Activated CD4-positive, alpha-beta T cell treated with anti-CD3 and anti-CD28 coated beads, Interleukin-2, amount 10 ng/mL, durations not matched to agents 24 days and 14 days (primary cell): ENCODE measurements at regions not wholly inside any gene's neighbourhood (a gene's known extent, or its start where the extent isn't known, plus 50 kb on each side); places are given as distances from the start of the nearest gene placed in this dataset.

Experiments used
- DNase-seq: peaks from one replicate; pipeline ENCODE4 v3.0.0; 2022
- H3K27ac Mint-ChIP-seq: one replicate; pipeline ENCODE4 v1.8.0; 2022; ENCODE audit warnings: mild to moderate bottlenecking, mixed read lengths
- H3K27me3 Mint-ChIP-seq: one replicate; pipeline ENCODE4 v1.8.0; 2022; ENCODE audit warnings: mixed read lengths
- H3K36me3 Mint-ChIP-seq: one replicate; pipeline ENCODE4 v1.8.0; 2022; ENCODE audit warnings: low read depth, mild to moderate bottlenecking, mixed read lengths
- H3K4me1 Mint-ChIP-seq: one replicate; pipeline ENCODE4 v1.8.0; 2021; ENCODE audit warnings: mixed read lengths
- H3K4me3 Mint-ChIP-seq: one replicate; pipeline ENCODE4 v1.8.0; 2022; ENCODE audit warnings: mild to moderate bottlenecking, moderate library complexity, mixed read lengths
- H3K9me3 Mint-ChIP-seq: one replicate; pipeline ENCODE4 v1.8.0; 2021; ENCODE audit warnings: mixed read lengths
- intact Hi-C: fragments of 100-400 bp; cut with micrococcal nuclease; formaldehyde crosslinking; loops from one replicate; pipeline ENCODE4 v1.15.1; 2023

DNA sequence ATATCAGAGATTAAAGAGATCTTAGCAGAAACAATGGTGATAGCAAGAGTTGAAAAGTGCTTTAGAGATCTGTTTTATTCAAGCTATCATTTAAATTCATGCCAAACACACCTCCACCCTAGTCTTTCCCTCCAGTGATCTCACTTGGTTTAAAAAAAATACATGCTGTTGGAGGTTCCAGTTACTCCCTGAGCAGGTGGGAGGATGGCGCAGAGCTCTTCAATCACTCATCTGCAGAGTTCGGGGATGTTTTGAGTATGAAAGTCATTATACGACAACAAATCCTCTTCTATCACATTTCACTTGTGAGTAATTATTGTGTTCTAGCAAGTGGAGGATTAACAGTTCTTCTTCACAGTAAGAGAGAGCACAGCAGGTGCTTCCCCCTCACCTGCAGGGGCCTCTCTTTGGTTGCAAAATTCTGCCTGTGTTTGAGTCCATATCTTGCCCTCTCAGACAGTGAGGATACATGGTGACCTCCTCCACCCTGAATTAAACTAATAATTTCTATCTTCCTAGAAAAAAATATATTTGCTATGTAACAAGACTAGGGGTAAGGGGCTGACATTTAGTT lies 376.7 kb downstream of the LIG4 start:
- Mint-ChIP-seq H3K27ac (no peak overlapping the region), H3K4me1 (no peaks in the 10 kb centered on the region), H3K9me3 (no peaks in the 10 kb centered on the region), H3K27me3 (no peaks in the 10 kb centered on the region), H3K36me3 (no peaks in the 10 kb centered on the region), H3K4me3 (no peak overlapping the region)
- intact Hi-C loops, result no loop called here
- no peak for DNase-seq

DNA sequence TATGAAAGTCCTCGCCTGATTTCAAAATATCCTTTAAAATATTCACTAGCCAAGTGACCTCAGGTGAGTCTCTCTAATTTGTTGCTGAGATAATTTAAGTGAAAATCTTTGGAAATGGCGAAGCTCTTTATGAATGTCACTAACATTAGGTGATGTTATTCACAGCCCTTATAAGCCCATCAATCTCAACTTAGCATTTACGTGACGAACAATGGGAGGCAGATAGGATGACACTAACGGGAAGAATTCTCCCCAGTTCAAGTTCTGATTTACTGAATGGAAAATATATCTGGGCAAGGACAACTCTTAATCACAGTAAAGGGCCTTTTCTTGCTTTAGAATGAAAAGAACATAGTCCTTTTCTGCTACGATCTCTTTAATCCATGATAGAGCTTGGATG lies 378.7 kb downstream of the LIG4 start:
- H3K36me3 Mint-ChIP-seq, result no peaks in the 10 kb centered on the region
- H3K9me3 Mint-ChIP-seq, result no peaks in the 10 kb centered on the region
- no peak for DNase-seq
- no peaks in the 10 kb centered on the region for H3K4me1 Mint-ChIP-seq
- intact Hi-C loops, result no loop called here
- H3K4me3 Mint-ChIP-seq, result no peak overlapping the region
- H3K27me3 Mint-ChIP-seq, result no peaks in the 10 kb centered on the region
- H3K27ac Mint-ChIP-seq, result no peak overlapping the region

DNA sequence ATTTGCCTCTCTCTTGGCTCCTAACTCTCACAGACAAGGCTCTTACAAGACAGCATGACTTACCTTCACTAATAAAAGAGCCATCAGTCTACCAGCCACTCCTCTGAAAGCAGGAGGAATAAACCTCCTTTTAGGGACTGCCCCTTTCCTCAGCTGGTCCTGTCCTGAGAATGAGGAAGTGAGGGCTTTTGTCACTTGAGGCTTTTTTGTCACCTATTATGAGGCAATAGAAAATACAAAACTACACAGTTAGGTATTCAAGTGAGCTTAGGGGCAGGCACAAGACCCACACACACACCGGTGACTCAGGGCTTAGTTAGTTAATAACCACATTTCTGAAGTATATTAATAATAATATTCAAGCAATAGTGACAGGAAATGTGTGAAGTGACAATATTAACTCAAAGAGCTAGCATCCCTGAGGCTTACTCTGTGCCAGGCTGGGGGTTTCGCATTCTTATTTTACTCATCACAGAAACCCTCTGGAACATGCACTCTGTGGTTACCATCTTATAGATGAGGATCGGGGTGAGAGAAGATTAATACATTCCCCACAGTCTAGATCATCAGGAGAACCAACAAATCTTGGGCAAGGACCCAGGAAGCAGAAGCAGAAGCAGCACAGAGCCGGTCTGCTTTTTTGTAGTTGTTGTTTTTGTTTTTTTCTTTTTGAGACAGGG lies 379.9 kb downstream of the LIG4 start:
- H3K4me3 Mint-ChIP-seq, result no peak overlapping the region
- H3K9me3 Mint-ChIP-seq, result no peaks in the 10 kb centered on the region
- no peaks in the 10 kb centered on the region for H3K27me3 Mint-ChIP-seq
- no peak overlapping the region for H3K27ac Mint-ChIP-seq
- DNase-seq, result no peak
- intact Hi-C loops, result no loop called here
- H3K36me3 Mint-ChIP-seq, result no peaks in the 10 kb centered on the region
- H3K4me1 Mint-ChIP-seq, result no peaks in the 10 kb centered on the region

DNA sequence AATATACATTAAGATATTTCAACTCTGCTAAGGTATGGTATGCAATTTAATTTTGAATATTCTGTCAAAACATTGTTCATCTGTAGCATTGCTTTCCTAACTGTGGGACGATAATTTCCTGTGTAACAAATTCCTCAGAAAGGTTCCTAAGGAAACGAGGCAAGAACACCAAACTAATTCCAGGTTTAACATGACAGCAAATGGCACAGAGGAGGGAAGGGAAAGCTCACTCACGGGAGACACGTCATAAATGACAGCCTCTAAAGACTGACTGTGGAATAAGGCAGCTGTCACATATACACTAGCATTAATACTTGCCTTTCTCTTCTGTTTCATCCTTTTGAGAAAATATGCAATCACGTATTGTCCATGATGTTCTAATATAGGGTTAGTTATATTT lies 380.6 kb downstream of the LIG4 start:
- Mint-ChIP-seq H3K4me1 (no peaks in the 10 kb centered on the region), H3K9me3 (no peaks in the 10 kb centered on the region), H3K27me3 (no peaks in the 10 kb centered on the region), H3K4me3 (no peak overlapping the region), H3K36me3 (no peaks in the 10 kb centered on the region), H3K27ac (no peak overlapping the region)
- intact Hi-C loops, result no loop called here
- no peak for DNase-seq

DNA sequence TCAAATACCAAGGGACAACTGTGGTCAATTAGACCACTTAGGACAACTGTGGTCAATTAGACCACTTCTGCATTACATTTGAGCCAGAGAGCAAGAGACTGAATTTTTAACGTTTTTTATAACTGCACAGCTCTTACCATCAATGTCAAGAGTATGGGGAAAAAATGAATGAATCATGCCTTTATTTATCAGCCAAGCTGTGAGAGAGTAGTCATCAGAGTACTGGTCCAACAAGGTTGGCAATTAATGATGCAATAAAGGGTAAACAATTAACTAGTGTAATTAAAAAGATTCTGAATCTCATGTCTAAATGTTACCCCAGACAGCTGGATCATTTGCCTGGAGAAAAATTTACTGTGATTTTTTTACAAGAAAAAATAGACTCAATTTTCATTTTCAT lies 381.1 kb downstream of the LIG4 start:
- no peak for DNase-seq
- intact Hi-C loops, result no loop called here
- Mint-ChIP-seq H3K27ac (no peak overlapping the region), H3K4me1 (no peaks in the 10 kb centered on the region), H3K9me3 (no peaks in the 10 kb centered on the region), H3K4me3 (no peak overlapping the region), H3K36me3 (no peaks in the 10 kb centered on the region), H3K27me3 (no peaks in the 10 kb centered on the region)

DNA sequence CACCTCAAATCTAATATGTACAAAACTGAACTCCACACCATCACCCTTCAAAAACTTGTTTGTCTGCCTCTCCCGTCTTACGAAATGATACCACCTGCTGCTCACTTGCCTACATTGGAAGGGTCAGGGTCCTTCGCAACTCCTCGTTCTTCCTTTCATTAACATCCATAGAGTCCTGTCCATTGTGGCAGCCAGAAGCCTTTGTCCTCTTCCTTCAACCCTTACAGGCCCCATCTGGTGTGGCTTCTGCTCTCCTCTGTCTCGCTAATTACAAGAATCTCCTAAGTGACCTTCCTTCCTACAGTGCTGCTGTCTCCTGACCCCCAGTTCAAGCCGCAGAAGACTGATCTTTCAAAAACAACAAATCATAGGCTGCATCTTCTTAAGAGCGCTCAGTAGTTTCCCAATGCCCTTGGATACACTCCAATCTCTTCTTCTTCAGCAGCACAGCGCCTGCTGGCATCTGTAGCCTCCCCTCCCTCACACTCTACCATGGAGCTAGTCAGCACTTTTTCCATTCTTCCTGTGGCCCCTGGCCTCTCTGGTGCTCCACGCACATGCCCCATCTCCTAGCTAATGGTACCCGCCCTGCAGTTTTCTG lies 382.7 kb downstream of the LIG4 start:
- Mint-ChIP-seq H3K4me3 (no peak overlapping the region), H3K27ac (no peak overlapping the region), H3K36me3 (no peaks in the 10 kb centered on the region), H3K27me3 (no peaks in the 10 kb centered on the region), H3K9me3 (no peaks in the 10 kb centered on the region), H3K4me1 (no peaks in the 10 kb centered on the region)
- DNase-seq, result no peak
- intact Hi-C loops, result no loop called here

DNA sequence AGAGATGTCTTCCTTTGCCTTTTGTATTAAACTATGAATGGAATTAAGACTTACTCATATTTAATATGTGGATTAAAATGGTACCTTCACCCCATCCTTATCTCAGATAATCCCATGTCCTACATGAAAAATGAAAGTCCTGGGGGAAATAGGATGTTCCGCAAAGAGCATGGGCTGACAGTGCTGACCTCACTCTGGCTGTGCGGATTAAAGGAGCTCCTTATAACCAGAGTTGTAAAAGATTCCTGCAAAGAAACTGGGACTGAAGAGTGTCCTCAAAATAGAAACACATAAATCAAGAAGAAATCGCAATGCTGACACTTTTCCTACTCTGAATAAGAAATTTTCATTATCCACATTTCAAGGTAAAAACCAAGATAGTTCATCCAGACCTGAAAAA lies 384.5 kb downstream of the LIG4 start:
- no peak for DNase-seq
- no peak overlapping the region for H3K4me3 Mint-ChIP-seq
- intact Hi-C loops, result no loop called here
- H3K4me1 Mint-ChIP-seq, result no peaks in the 10 kb centered on the region
- no peaks in the 10 kb centered on the region for H3K27me3 Mint-ChIP-seq
- no peaks in the 10 kb centered on the region for H3K9me3 Mint-ChIP-seq
- no peak overlapping the region for H3K27ac Mint-ChIP-seq
- H3K36me3 Mint-ChIP-seq, result no peaks in the 10 kb centered on the region

DNA sequence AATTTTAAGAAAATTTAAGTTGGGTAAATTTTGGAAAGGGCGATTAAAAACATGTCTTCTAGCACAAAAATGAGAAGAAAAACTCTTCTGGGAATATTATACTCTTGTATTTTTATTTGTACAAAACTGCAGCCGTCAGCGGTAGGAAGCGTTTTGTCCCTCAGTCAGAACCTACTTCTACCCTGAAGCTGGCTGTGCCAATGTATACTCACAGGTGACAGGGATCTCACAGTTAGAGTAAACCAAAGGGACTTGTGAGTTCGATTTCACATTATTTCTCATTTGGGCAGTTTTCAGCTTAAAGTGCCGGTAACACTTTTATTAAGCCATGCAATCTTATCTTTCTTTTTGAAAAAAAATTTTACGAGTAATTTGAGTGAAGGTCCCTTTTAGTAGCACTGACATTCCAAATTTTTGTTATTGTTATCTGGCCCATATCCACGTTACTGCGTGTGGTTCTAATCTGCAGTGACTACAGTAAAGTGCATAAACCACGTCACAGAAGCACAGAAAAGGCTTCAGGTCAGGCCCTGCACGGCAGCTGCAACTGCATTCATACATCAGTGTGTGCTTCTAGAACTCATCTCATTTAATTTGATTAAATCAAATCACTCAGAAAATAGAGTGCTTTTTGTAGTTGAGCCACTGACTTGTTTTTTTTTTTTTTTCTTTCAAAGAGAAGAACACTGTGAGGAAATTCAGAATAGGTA lies 387.3 kb downstream of the LIG4 start:
- no peak overlapping the region for H3K4me3 Mint-ChIP-seq
- intact Hi-C loops, result no loop called here

DNA sequence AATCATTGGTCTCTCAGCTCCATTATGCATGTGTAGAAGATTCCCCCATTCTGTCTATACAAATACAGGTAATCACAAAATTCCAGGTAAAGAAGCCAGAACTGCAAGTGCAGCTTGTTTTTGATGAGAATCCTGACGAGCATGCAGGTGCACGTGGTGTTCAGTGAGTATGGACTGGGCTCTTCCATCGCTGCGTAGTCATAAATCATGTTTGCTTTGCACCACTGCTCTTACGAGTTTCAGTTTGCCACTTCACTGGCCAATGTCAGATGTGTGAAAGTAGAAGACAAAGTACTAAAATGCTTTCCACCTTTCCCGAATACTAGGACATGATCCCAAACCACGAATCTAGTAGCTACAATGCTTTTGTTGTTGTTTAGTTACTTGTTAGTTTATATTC lies 390.7 kb downstream of the LIG4 start:
- no peak for DNase-seq
- Mint-ChIP-seq H3K4me1 (no peaks in the 10 kb centered on the region), H3K9me3 (no peaks in the 10 kb centered on the region), H3K27ac (no peak overlapping the region), H3K27me3 (no peaks in the 10 kb centered on the region), H3K4me3 (no peak overlapping the region), H3K36me3 (no peaks in the 10 kb centered on the region)
- intact Hi-C loops, result no loop called here

More for the DNA sequence above, 387.3 kb downstream of the LIG4 start:
- no peak for DNase-seq
- Mint-ChIP-seq H3K27ac (no peak overlapping the region), H3K9me3 (no peaks in the 10 kb centered on the region), H3K36me3 (no peaks in the 10 kb centered on the region), H3K27me3 (no peaks in the 10 kb centered on the region), H3K4me1 (no peaks in the 10 kb centered on the region)

DNA sequence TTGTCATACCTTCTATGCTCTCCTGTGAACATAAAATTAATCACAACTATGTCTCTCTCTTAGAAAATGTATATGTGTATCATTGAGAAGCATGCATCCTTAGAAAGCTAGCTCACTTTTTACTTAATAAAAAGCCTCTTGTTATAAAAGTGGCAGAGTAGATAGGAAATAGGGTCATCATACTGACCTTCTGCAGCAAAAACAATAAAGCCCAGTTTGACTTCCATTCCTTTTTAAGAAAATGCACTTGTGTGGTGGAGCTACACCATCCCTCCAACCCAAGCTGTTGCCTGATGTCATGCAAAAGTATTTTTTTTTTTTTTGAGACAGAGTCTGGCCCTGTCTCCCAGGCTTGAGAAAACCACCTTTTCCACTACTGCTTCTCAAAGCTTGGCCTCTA lies 393.3 kb downstream of the LIG4 start:
- intact Hi-C loops, result no loop called here
- no peaks in the 10 kb centered on the region for H3K36me3 Mint-ChIP-seq
- H3K4me3 Mint-ChIP-seq, result no peak overlapping the region
- no peak overlapping the region for H3K27ac Mint-ChIP-seq
- no peaks in the 10 kb centered on the region for H3K27me3 Mint-ChIP-seq
- no peak for DNase-seq
- H3K4me1 Mint-ChIP-seq, result no peaks in the 10 kb centered on the region
- H3K9me3 Mint-ChIP-seq, result no peaks in the 10 kb centered on the region

DNA sequence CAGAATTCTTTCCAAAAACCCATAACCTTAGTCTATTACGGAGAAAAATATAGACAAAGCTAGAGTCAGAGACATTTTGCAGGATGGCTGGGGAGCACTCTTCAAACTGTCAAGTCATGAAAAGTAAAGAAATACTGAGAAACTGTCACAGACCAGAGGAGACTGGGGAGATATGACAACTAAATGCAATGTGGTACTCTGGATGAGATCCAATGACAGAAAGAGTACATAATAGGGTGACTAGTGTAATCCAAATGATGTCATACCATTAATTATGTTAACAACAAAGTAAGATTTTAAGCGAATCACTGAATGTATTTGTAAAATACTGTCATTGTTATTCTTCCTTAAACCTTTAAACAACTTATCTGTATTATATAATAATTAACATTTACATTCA lies 393.8 kb downstream of the LIG4 start:
- Mint-ChIP-seq H3K4me3 (no peak overlapping the region), H3K9me3 (no peaks in the 10 kb centered on the region), H3K36me3 (no peaks in the 10 kb centered on the region), H3K4me1 (no peaks in the 10 kb centered on the region), H3K27ac (no peak overlapping the region), H3K27me3 (no peaks in the 10 kb centered on the region)
- intact Hi-C loops, result no loop called here
- DNase-seq, result no peak

DNA sequence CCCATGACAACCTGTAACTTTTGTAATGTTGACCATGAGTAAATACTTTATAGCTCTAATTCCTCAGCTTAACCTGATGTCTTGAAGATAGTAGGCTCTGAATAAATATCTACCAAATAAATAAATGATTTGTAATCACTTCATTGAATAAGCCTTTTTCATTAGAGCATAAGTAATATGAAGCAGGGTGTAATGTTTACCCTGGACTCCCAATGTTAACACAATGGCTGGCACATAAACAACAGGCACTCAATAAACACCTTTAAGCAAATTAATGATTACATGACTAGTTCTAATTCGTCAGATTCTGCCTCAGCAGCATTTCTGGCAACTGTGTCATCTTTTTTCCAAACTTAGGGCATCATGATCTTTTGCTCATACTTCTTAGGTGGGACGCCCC lies 396.3 kb downstream of the LIG4 start:
- intact Hi-C loops, result no loop called here
- DNase-seq, result no peak
- Mint-ChIP-seq H3K27me3 (no peaks in the 10 kb centered on the region), H3K36me3 (no peaks in the 10 kb centered on the region), H3K4me1 (no peaks in the 10 kb centered on the region), H3K9me3 (no peaks in the 10 kb centered on the region), H3K27ac (no peak overlapping the region), H3K4me3 (no peak overlapping the region)

DNA sequence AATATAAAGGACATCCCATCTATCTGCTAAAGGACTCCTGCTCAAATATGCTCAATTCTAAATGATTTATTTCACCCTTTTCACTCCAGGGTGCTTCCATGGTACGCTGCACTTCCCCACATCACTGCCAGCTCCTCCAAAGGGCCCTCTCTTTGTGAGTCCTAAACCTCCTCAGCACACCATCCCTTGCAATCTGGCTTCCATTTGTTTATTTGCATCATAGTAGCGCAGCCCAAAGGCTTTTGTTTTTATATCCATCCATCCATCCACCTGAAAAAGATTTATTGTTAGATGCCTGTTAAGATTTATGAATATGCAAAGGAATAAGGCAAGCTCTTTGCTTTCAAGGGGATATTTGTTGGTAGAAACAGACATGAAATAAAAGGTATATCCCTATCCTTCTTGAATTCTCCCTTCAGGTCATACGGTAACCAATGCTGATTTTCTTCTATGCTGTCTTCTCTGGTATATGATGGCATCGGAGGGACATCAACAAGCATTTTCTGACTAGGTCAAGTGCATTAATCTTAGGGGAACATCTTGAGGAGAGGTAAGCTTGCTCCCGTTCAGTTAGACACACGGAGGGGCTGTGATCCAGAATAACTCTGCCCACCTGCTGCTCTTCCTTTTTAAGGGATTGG lies 397.6 kb downstream of the LIG4 start:
- H3K27me3 Mint-ChIP-seq, result no peaks in the 10 kb centered on the region
- H3K4me3 Mint-ChIP-seq, result no peak overlapping the region
- no peaks in the 10 kb centered on the region for H3K9me3 Mint-ChIP-seq
- DNase-seq, result no peak
- no peaks in the 10 kb centered on the region for H3K4me1 Mint-ChIP-seq
- H3K36me3 Mint-ChIP-seq, result no peaks in the 10 kb centered on the region
- intact Hi-C loops, result no loop called here
- H3K27ac Mint-ChIP-seq, result no peak overlapping the region

DNA sequence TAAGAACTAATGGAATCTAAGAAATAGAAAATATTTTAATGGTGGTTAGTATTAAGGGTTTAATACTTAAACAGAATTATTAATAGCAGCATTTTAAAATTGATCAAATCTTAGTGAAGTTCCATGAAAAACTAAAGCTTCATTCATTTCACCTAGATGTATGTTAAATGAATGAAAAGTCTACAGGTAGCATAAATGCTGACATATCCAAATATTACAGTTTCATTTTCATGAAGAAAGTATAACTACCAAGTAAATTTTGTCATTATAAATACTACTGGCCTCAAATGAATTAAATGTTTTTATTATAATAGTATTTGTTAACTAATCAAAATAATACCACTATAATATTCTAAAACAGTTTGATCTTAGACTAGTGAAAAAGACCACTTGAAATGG lies 403.3 kb downstream of the LIG4 start:
- intact Hi-C loops, result no loop called here
- H3K4me1 Mint-ChIP-seq, result no peaks in the 10 kb centered on the region
- H3K27ac Mint-ChIP-seq, result no peak overlapping the region
- H3K27me3 Mint-ChIP-seq, result no peaks in the 10 kb centered on the region
- no peaks in the 10 kb centered on the region for H3K36me3 Mint-ChIP-seq
- H3K4me3 Mint-ChIP-seq, result no peak overlapping the region
- no peak for DNase-seq
- no peaks in the 10 kb centered on the region for H3K9me3 Mint-ChIP-seq
